Left lobe of liver (tissue), 2 donors: ENCODE measurements at regions not wholly inside any gene's neighbourhood (a gene's known extent, or its start where the extent isn't known, plus 50 kb on each side); places are given as distances from the start of the nearest gene placed in this dataset.

Experiments used
- ATAC-seq: fragments of 200-7000 bp; cut with Tn5 transposase; one replicate; pipeline ENCODE4 v1.9.1; 2020; ENCODE audit warnings: mild to moderate bottlenecking, moderate library complexity
- DNase-seq: peaks from one replicate; pipeline ENCODE4 v3.0.0-alpha.2; 2020; ENCODE audit warnings: low spot score
- donor health status: DM: no; HTN: no; CAD: no; lungs with moderate emphysema.
- donor health status: DM: no; HTN: yes; CAD: no.

- ATAC-seq (peak; percentile 37), DNase-seq (no peak)
These were observed 173.9 kb upstream of the SLC25A13 start for GRCh38 chr7:96495751-96496216.

GRCh38 chr7:96486681-96487080 lies 164.8 kb upstream of the SLC25A13 start:
- DNase-seq (no peak), ATAC-seq (no peak)

GRCh38 chr7:96484845-96485244 lies 162.9 kb upstream of the SLC25A13 start:
- ATAC-seq, result peak; percentile 53
- no peak for DNase-seq

- ATAC-seq (no peak), DNase-seq (no peak)
These were observed 162.2 kb upstream of the SLC25A13 start for GRCh38 chr7:96484091-96484490.

GRCh38 chr7:96481796-96482195 lies 159.9 kb upstream of the SLC25A13 start:
- DNase-seq (no peak), ATAC-seq (no peak)

GRCh38 chr7:96479015-96479645 lies 157.2 kb upstream of the SLC25A13 start:
- ATAC-seq (peak; percentile 85), DNase-seq (no peak)

- ATAC-seq (no peak), DNase-seq (no peak)
These were observed 149.7 kb upstream of the SLC25A13 start for GRCh38 chr7:96471606-96472005.

- ATAC-seq, result no peak
- no peak for DNase-seq
These were observed 130.2 kb upstream of the SLC25A13 start for GRCh38 chr7:96452146-96452545.

- ATAC-seq (no peak), DNase-seq (no peak)
These were observed 127.2 kb upstream of the SLC25A13 start for GRCh38 chr7:96449094-96449493.

- peak; percentile 58 for ATAC-seq
- DNase-seq, result no peak
These were observed 125.3 kb upstream of the SLC25A13 start for GRCh38 chr7:96447109-96447645.

- ATAC-seq, result no peak
- DNase-seq, result no peak
These were observed 119.7 kb upstream of the SLC25A13 start for GRCh38 chr7:96441436-96442084.

GRCh38 chr7:96440328-96440727 lies 118.4 kb upstream of the SLC25A13 start:
- DNase-seq (no peak), ATAC-seq (no peak)

GRCh38 chr7:96436880-96437279 lies 115.0 kb upstream of the SLC25A13 start:
- DNase-seq (no peak), ATAC-seq (no peak)

GRCh38 chr7:96430356-96430755 lies 108.5 kb upstream of the SLC25A13 start:
- no peak for DNase-seq

GRCh38 chr7:96427143-96427542 lies 105.2 kb upstream of the SLC25A13 start:
- DNase-seq, result no peak
- ATAC-seq, result no peak

More at GRCh38 chr7:96430356-96430755, 108.5 kb upstream of the SLC25A13 start:
- no peak for ATAC-seq

- no peak for ATAC-seq
- no peak for DNase-seq
These were observed 104.8 kb upstream of the SLC25A13 start for GRCh38 chr7:96426685-96427084.

GRCh38 chr7:96426027-96426426 lies 104.1 kb upstream of the SLC25A13 start:
- DNase-seq (no peak), ATAC-seq (no peak)

GRCh38 chr7:96424411-96424810 lies 102.5 kb upstream of the SLC25A13 start:
- DNase-seq (no peak), ATAC-seq (no peak)

GRCh38 chr7:96422388-96422787 lies 100.5 kb upstream of the SLC25A13 start:
- no peak for ATAC-seq

GRCh38 chr7:96418581-96418980 lies 96.7 kb upstream of the SLC25A13 start:
- ATAC-seq (no peak), DNase-seq (no peak)

More at GRCh38 chr7:96422388-96422787, 100.5 kb upstream of the SLC25A13 start:
- no peak for DNase-seq

GRCh38 chr7:96417784-96418183 lies 95.9 kb upstream of the SLC25A13 start:
- ATAC-seq (no peak), DNase-seq (no peak)

GRCh38 chr7:96416599-96416998 lies 94.7 kb upstream of the SLC25A13 start:
- peak; percentile 58 for ATAC-seq

More at GRCh38 chr7:96416599-96416998, 94.7 kb upstream of the SLC25A13 start:
- no peak for DNase-seq
